Thymus (tissue), 11 donors: ENCODE measurements at regions not wholly inside any gene's neighbourhood (a gene's known extent, or its start where the extent isn't known, plus 50 kb on each side); places are given as distances from the start of the nearest gene placed in this dataset.

ENCODE experiments used
- DNase-seq, 9 donors: peaks; one replicate each; pipeline ENCODE4 v3.0.0-alpha.2; 2013; ENCODE audit warnings: low spot score in 9 of 9, low read depth in 6 of 9, missing footprints in 1 of 9
- H3K27ac ChIP-seq, 2 donors: one replicate each; pipeline ENCODE4 v1.5.1; 2013; ENCODE audit warnings: control low read depth in 1 of 2, low read depth in 1 of 2, low read length in 1 of 2, mild to moderate bottlenecking in 1 of 2, moderate library complexity in 1 of 2
- H3K27me3 ChIP-seq, 2 donors: one replicate each; pipeline ENCODE4 v1.5.1; 2013; ENCODE audit warnings: low read length in 1 of 2; ENCODE audit not compliant: control insufficient read depth in 2 of 2, insufficient read depth in 1 of 2
- H3K36me3 ChIP-seq, 2 donors: one replicate each; pipeline ENCODE4 v1.5.1; 2013; ENCODE audit warnings: low read length in 1 of 2, mild to moderate bottlenecking in 1 of 2, moderate library complexity in 1 of 2; ENCODE audit not compliant: control insufficient read depth in 2 of 2, insufficient read depth in 2 of 2
- H3K4me1 ChIP-seq, 2 donors: one replicate each; pipeline ENCODE4 v1.5.1; 2013; ENCODE audit warnings: low read length in 2 of 2; ENCODE audit not compliant: control insufficient read depth in 2 of 2, insufficient read depth in 2 of 2
- H3K4me3 ChIP-seq, 2 donors: one replicate each; pipeline ENCODE4 v1.5.1; 2013; ENCODE audit warnings: low read length in 2 of 2, control low read depth in 1 of 2, mild to moderate bottlenecking in 1 of 2
- H3K9me3 ChIP-seq, 2 donors: one replicate each; pipeline ENCODE4 v1.5.1; 2013; ENCODE audit warnings: low read length in 1 of 2, mild to moderate bottlenecking in 1 of 2; ENCODE audit not compliant: control insufficient read depth in 2 of 2, insufficient read depth in 1 of 2
- WGBS: extraction: QIAGEN DNeasy Blood & Tissue Kit; methylation state at CpG from one replicate; pipeline ENCODE4 v1.1.7; 2013; 5-methylcytosine and 5-hydroxymethylcytosine counted together
- donor health status: healthy.

DNA sequence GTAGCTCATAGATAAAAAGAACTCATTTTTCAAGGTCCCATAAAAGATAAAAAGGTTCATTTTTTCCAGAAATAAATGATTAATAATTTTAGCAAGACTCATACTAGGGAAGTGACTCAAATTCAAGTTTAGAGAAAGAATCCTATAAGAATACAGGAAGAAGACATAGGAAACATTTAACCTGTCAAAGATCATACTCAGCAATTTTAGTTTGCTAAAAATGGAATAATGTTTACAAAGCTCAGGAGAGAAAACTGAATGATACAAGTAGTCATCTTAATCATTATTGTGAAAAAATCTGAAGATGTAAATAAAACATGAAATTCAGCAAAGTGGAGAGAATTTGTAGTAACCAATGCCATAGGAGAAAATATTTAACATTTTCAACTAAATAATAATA lies 926.6 kb downstream of the TBC1D32 start:
- Histone ChIP-seq H3K27ac (no peak overlapping the region), H3K36me3 (no peaks in the 10 kb centered on the region), H3K9me3 (no peaks in the 10 kb centered on the region), H3K4me3 (no peak overlapping the region), H3K4me1 (no peaks in the 10 kb centered on the region), H3K27me3 (no peaks in the 10 kb centered on the region)
- DNase-seq = no peak

DNA sequence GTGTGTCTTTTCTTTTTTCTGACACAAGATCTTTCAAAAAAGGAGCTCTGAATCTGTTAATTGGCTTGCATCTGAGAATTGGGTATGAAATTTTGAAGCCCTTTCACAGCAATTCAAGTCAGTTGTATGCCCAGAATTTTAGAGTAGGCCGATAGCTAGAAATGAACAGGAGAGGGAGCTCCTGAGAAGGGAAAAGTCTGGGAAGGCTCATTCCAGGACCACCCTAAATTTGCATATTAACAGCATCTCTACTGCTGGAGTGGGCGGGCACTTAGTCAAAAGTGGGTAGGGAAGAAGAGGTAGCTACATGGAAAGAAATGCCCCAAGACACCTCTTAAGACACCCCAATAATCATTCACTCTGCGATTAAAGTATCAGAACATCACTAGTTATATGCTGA lies 928.3 kb downstream of the TBC1D32 start:
- no peak for DNase-seq
- Histone ChIP-seq H3K9me3 (no peaks in the 10 kb centered on the region), H3K27me3 (no peaks in the 10 kb centered on the region), H3K36me3 (no peaks in the 10 kb centered on the region), H3K4me1 (no peaks in the 10 kb centered on the region), H3K27ac (no peak overlapping the region), H3K4me3 (no peak overlapping the region)
- WGBS = 70% methylated on average over 3 of the region's 3 CpGs

- no peak overlapping the region for H3K4me3 ChIP-seq
- H3K27ac ChIP-seq = no peak overlapping the region
- H3K36me3 ChIP-seq = no peaks in the 10 kb centered on the region
- no peak for DNase-seq
- no peaks in the 10 kb centered on the region for H3K9me3 ChIP-seq
- WGBS = 88% methylated on average over 1 of the region's 1 CpG
- no peaks in the 10 kb centered on the region for H3K27me3 ChIP-seq
- no peaks in the 10 kb centered on the region for H3K4me1 ChIP-seq
Observed at GRCh38 chr6:120395784-120396183, 938.5 kb downstream of the TBC1D32 start.

- Histone ChIP-seq H3K27ac (no peak overlapping the region), H3K27me3 (no peaks in the 10 kb centered on the region), H3K36me3 (no peaks in the 10 kb centered on the region), H3K9me3 (no peaks in the 10 kb centered on the region), H3K4me3 (no peak overlapping the region), H3K4me1 (no peaks in the 10 kb centered on the region)
- WGBS = 90% methylated on average over 1 of the region's 1 CpG
- DNase-seq = no peak
Observed at GRCh38 chr6:120395330-120395729, 939.0 kb downstream of the TBC1D32 start.

- no peaks in the 10 kb centered on the region for H3K9me3 ChIP-seq
- 72% methylated on average over 2 of the region's 2 CpGs for WGBS
- H3K27ac ChIP-seq = no peak overlapping the region
- H3K36me3 ChIP-seq = no peaks in the 10 kb centered on the region
- H3K27me3 ChIP-seq = no peaks in the 10 kb centered on the region
- DNase-seq = no peak
- no peak overlapping the region for H3K4me3 ChIP-seq
- no peaks in the 10 kb centered on the region for H3K4me1 ChIP-seq
Observed at GRCh38 chr6:120392941-120393340, 941.3 kb downstream of the TBC1D32 start.

DNA sequence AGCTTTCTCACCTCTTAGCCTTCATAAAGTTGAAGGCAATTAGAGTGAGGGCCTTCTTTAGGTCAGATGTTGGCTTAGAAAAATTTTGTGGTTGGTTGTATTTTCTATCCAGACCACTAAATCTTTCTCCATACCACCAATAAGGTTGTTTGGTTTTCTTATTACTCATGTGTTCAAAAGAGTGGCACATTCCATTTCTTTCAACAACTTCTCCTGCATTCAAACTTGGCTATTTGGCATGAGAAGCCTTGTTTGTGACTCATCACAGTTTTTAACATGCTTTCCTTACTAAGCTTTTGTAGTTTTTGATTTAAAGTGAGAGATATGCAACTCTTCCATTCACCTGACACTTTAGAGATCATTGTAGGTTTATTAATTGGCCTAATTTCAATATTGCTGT lies 949.6 kb downstream of the TBC1D32 start:
- no peak overlapping the region for H3K27ac ChIP-seq
- no peaks in the 10 kb centered on the region for H3K36me3 ChIP-seq

DNA sequence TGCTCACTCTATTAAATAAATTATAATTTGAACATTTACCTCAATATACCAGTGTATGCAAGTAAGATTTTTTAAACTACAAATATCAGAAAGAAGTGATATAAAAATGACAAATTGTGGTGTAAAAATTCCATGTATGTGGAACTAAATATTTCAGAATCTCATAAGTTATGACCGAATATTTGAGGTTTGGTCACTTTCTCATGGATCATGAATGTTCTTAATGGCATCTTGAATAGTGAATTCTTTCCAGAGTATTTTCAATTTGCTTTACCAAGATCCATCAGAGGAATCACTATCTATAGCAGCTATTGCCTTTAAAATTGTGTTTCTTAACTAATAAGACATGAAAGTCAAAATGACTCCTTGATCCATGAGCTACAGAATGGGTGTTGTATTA lies 950.6 kb downstream of the TBC1D32 start:
- no peaks in the 10 kb centered on the region for H3K9me3 ChIP-seq
- H3K27ac ChIP-seq = no peak overlapping the region
- DNase-seq = no peak
- H3K4me1 ChIP-seq = no peaks in the 10 kb centered on the region
- no peaks in the 10 kb centered on the region for H3K27me3 ChIP-seq
- H3K4me3 ChIP-seq = no peak overlapping the region
- 93% methylated on average over 1 of the region's 1 CpG for WGBS
- H3K36me3 ChIP-seq = no peaks in the 10 kb centered on the region

More for the DNA sequence above, 949.6 kb downstream of the TBC1D32 start:
- no peaks in the 10 kb centered on the region for H3K9me3 ChIP-seq
- DNase-seq = no peak
- no peaks in the 10 kb centered on the region for H3K4me1 ChIP-seq
- no peaks in the 10 kb centered on the region for H3K27me3 ChIP-seq
- no peak overlapping the region for H3K4me3 ChIP-seq

- H3K4me1 ChIP-seq = no peaks in the 10 kb centered on the region
- 41% methylated on average over 3 of the region's 3 CpGs for WGBS
- no peaks in the 10 kb centered on the region for H3K36me3 ChIP-seq
- H3K27ac ChIP-seq = no peak overlapping the region
- no peaks in the 10 kb centered on the region for H3K27me3 ChIP-seq
- H3K9me3 ChIP-seq = no peaks in the 10 kb centered on the region
- peak in 2 of 9 donors; percentile 4 to 27 for DNase-seq
- no peak overlapping the region for H3K4me3 ChIP-seq
Observed at GRCh38 chr6:120378582-120379220, 955.6 kb downstream of the TBC1D32 start.

DNA sequence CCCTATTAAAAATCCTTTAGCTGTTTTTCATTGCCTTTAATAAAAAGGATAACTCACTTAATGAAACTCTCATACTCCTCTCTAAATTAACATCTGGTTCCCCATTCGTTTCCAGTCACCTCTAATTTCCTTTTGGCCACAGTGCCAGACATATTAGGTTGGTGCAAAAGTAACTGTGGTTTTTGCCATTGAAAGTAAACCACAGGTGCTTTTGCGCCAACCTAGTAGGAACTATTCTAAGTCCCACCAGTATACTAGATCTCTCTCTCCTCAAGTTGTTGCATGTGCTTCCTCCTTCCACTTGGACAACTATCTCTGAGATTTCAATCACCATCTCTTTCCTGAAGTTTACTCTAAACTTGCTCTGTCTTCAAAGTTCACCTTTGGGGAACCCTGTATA lies 961.1 kb downstream of the TBC1D32 start:
- Histone ChIP-seq H3K9me3 (no peaks in the 10 kb centered on the region), H3K27ac (no peak overlapping the region), H3K27me3 (no peaks in the 10 kb centered on the region), H3K4me3 (no peak overlapping the region), H3K36me3 (no peaks in the 10 kb centered on the region), H3K4me1 (no peaks in the 10 kb centered on the region)
- WGBS = 45% methylated on average over 2 of the region's 2 CpGs
- no peak for DNase-seq

DNA sequence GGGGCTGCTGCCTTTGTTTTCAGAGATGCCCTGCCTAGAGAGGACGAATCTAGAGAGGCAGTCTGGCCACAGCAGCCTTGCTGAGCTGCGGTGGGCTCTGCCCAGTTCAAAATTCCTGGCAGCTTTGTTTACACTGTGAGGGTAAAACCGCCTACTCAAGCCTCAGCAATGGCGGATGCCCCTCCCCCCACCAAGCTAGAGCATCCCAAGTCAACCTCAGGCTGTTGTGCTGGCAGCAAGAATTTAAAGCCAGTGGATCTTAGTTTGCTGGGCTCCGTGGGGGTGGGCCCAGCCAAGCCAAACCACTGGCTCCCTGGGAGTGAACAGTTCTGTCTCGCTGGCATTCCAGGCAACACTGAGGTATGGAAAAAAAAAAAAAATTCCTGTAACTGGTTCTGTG lies 970.9 kb downstream of the TBC1D32 start:
- 80% methylated on average over 6 of the region's 6 CpGs for WGBS
- Histone ChIP-seq H3K4me1 (no peaks in the 10 kb centered on the region), H3K27ac (no peak overlapping the region), H3K36me3 (no peaks in the 10 kb centered on the region), H3K4me3 (no peak overlapping the region), H3K9me3 (peaks cover 0 to 4% of the 10 kb centered on the region in 2 donors), H3K27me3 (no peaks in the 10 kb centered on the region)
- no peak for DNase-seq
